OCI-LY1 (cell line): ENCODE measurements at regions not wholly inside any gene's neighbourhood (a gene's known extent, or its start where the extent isn't known, plus 50 kb on each side); places are given as distances from the start of the nearest gene placed in this dataset.

Experiments used
- H2AFZ ChIP-seq: fragments of 200-600 bp; sonication (generic), shearing (Covaris generic); 2 replicates; pipeline ENCODE4 v1.6.0; 2014; ENCODE audit warnings: antibody characterized with exemption, mild to moderate bottlenecking, low read length
- H3F3A ChIP-seq: fragments of 200-600 bp; sonication (generic), shearing (Covaris generic); 2 replicates; pipeline ENCODE4 v1.6.0; 2014; ENCODE audit warnings: mild to moderate bottlenecking, antibody characterized with exemption, low read length, moderate library complexity; ENCODE audit not compliant: insufficient read depth
- H3K27ac ChIP-seq: fragments of 200-600 bp; sonication (generic); 2 replicates; pipeline ENCODE4 v1.5.1; 2014; ENCODE audit warnings: low read length, mixed run types, mild to moderate bottlenecking, low read depth; ENCODE audit not compliant: poor library complexity, severe bottlenecking
- H3K27me3 ChIP-seq: fragments of 200-600 bp; sonication (generic); 2 replicates; pipeline ENCODE4 v1.6.0; 2014; ENCODE audit warnings: antibody characterized with exemption, mild to moderate bottlenecking, low read length, moderate library complexity; ENCODE audit not compliant: insufficient read depth
- H3K36me3 ChIP-seq: fragments of 200-600 bp; sonication (generic); 2 replicates; pipeline ENCODE4 v1.6.1; 2014; ENCODE audit warnings: mild to moderate bottlenecking, antibody characterized with exemption, low read length, moderate library complexity, mixed read lengths; ENCODE audit not compliant: insufficient read depth
- H3K4me1 ChIP-seq: fragments of 200-600 bp; sonication (generic); 2 replicates; pipeline ENCODE4 v1.5.1; 2014; ENCODE audit warnings: mild to moderate bottlenecking, low read length, moderate library complexity; ENCODE audit not compliant: insufficient read depth, severe bottlenecking
- H3K4me2 ChIP-seq: fragments of 200-600 bp; sonication (generic), shearing (Covaris generic); 2 replicates; pipeline ENCODE4 v1.6.1; 2014; ENCODE audit warnings: low read length
- H3K4me3 ChIP-seq: fragments of 200-600 bp; sonication (generic); 2 replicates; pipeline ENCODE4 v1.5.1; 2014; ENCODE audit warnings: low read length, low read depth, mild to moderate bottlenecking, mixed read lengths; ENCODE audit not compliant: poor library complexity, severe bottlenecking
- H3K79me2 ChIP-seq: fragments of 200-600 bp; shearing (Covaris generic); 2 replicates; pipeline ENCODE4 v1.6.1; 2016; ENCODE audit warnings: mixed run types, low read length, mixed read lengths; ENCODE audit not compliant: insufficient read depth
- H3K9ac ChIP-seq: fragments of 200-600 bp; sonication (generic), shearing (Covaris generic); 2 replicates; pipeline ENCODE4 v1.6.1; 2014; ENCODE audit warnings: mild to moderate bottlenecking, low read length, mixed read lengths
- H3K9me2 ChIP-seq: fragments of 200-600 bp; sonication (generic), shearing (Covaris generic); 2 replicates; pipeline ENCODE4 v1.6.1; 2014; ENCODE audit warnings: low read depth, mild to moderate bottlenecking, low read length, mixed read lengths
- H3K9me3 ChIP-seq: fragments of 200-600 bp; shearing (Covaris generic); 2 replicates; pipeline ENCODE4 v1.6.1; 2014; ENCODE audit warnings: low read length, mixed read lengths
- H4K20me1 ChIP-seq: fragments of 200-600 bp; sonication (generic), shearing (Covaris generic); 2 replicates; pipeline ENCODE4 v1.6.0; 2016; ENCODE audit warnings: mild to moderate bottlenecking, low read length; ENCODE audit not compliant: insufficient read depth
- CTCF ChIP-seq: fragments of 200-600 bp; sonication (generic), shearing (Covaris generic); IDR thresholded peaks from 2 replicates; pipeline ENCODE4 v1.5.1; 2017; ENCODE audit warnings: mild to moderate bottlenecking, antibody characterized with exemption, low read length, moderate library complexity, mixed read lengths
- EZH2 ChIP-seq: fragments of 200-600 bp; sonication (generic), shearing (Covaris generic); IDR thresholded peaks from 2 replicates; pipeline ENCODE4 v1.8.0; 2017; ENCODE audit warnings: borderline replicate concordance, mixed run types, mild to moderate bottlenecking, antibody characterized with exemption, low read length, moderate library complexity, mixed read lengths

- no peak overlapping the region for H3K9ac ChIP-seq
- no peaks in the 10 kb centered on the region for H3F3A ChIP-seq
- no peak for TF ChIP-seq CTCF
- no peak for TF ChIP-seq EZH2
- H3K79me2 ChIP-seq = no peaks in the 10 kb centered on the region
- no peaks in the 10 kb centered on the region for H3K9me2 ChIP-seq
- no peaks in the 10 kb centered on the region for H3K9me3 ChIP-seq
- H3K36me3 ChIP-seq = no peaks in the 10 kb centered on the region
- no peak overlapping the region for H3K4me2 ChIP-seq
- no peak overlapping the region for H3K4me3 ChIP-seq
- H3K27ac ChIP-seq = no peak overlapping the region
- H3K4me1 ChIP-seq = no peaks in the 10 kb centered on the region
- no peaks in the 10 kb centered on the region for H4K20me1 ChIP-seq
- no peaks in the 10 kb centered on the region for H3K27me3 ChIP-seq
- no peak overlapping the region for H2AFZ ChIP-seq
Observed at GRCh38 chr18:73683409-73684238, 464.0 kb downstream of the FBXO15 start.

- Histone ChIP-seq H3K4me2 (no peak overlapping the region), H3K27ac (no peak overlapping the region), H2AFZ (no peak overlapping the region), H3K9me3 (no peaks in the 10 kb centered on the region), H3K79me2 (no peaks in the 10 kb centered on the region), H3K9me2 (no peaks in the 10 kb centered on the region), H4K20me1 (no peaks in the 10 kb centered on the region), H3K36me3 (no peaks in the 10 kb centered on the region), H3K9ac (no peak overlapping the region), H3K4me3 (no peak overlapping the region), H3K27me3 (no peaks in the 10 kb centered on the region), H3K4me1 (no peaks in the 10 kb centered on the region), H3F3A (no peaks in the 10 kb centered on the region)
- TF ChIP-seq EZH2 = no peak
- no peak for TF ChIP-seq CTCF
Observed at GRCh38 chr18:73681912-73682311, 465.7 kb downstream of the FBXO15 start.

DNA sequence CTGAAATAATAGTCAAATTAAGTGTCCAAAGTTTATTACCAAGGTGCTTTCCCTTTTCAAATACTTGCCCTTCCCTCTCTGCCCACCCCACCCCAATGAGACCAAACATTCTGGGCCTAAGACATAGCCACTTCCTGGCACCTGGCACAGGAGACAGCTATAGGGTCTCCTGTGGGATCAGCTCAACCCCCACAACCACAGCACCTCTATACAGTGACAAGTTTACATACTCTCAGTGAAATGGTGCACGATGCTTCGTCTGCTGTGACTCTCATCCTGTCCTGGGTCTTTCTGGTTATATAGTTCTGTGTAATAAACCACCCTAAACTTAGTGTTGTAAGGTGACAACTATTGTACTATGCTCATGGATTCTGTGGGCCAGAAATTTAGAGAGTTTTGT lies 466.2 kb downstream of the FBXO15 start:
- Histone ChIP-seq H3K9ac (no peak overlapping the region), H3K4me1 (no peaks in the 10 kb centered on the region), H3K9me3 (no peaks in the 10 kb centered on the region), H3K4me2 (no peak overlapping the region), H2AFZ (no peak overlapping the region), H3K79me2 (no peaks in the 10 kb centered on the region), H3F3A (no peaks in the 10 kb centered on the region), H3K27me3 (no peaks in the 10 kb centered on the region), H3K4me3 (no peak overlapping the region), H4K20me1 (no peaks in the 10 kb centered on the region), H3K27ac (no peak overlapping the region), H3K9me2 (no peaks in the 10 kb centered on the region), H3K36me3 (no peaks in the 10 kb centered on the region)
- no peak for TF ChIP-seq EZH2
- TF ChIP-seq CTCF = no peak
